Middle frontal gyrus (tissue), 1 donor: ENCODE measurements at regions not wholly inside any gene's neighbourhood (a gene's known extent, or its start where the extent isn't known, plus 50 kb on each side); places are given as distances from the start of the nearest gene placed in this dataset.
"Not testable (repeated sequence)": the region's sequence is repeated elsewhere in the genome, so short reads cannot be mapped to it uniquely, and the experiment has no call there.

ENCODE experiments used
- DNase-seq: peaks from one replicate; pipeline ENCODE4 v3.0.0-alpha.2; 2015; ENCODE audit warnings: low spot score; ENCODE audit errors: extremely low spot score

DNA sequence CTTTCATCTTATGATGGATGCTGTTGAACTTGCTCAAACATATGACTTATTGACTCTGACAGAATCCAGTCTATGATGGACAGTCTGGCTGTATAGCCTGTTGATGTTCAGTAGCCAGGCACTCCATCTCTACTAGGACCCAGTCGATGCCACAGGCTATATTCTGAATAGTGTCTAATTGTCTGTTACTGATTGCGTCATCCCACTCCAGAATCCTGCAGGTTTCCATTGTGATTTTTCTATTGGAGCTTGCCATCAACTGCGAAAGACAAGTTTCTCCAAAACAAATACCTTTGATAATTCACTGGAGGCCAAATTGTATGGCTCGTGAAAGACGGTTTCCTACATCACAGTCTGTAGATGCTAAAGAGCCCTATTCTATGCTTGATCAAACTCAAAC, 481.7 kb upstream of the CHORDC1 start:
- DNase-seq, result no peak

DNA sequence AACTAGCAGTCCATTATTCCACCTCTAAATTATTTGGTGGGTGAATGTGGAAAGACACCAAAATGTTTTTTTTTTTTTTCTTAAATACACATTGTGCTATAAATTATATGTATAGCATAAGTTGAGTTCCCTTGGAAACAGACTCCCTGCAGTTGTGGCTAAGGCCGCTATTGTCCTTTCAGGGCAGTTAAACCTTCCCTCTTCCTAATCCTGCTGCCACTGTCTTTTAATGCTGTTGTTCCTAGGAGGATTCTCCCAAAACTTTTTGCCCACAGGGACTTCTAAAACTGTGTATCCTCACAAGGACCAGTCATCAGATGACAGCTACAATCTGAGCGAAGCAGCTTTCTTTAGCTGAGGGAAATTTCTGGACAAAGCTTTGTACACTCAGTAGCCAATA, 478.9 kb upstream of the CHORDC1 start:
- DNase-seq, result no peak

DNA sequence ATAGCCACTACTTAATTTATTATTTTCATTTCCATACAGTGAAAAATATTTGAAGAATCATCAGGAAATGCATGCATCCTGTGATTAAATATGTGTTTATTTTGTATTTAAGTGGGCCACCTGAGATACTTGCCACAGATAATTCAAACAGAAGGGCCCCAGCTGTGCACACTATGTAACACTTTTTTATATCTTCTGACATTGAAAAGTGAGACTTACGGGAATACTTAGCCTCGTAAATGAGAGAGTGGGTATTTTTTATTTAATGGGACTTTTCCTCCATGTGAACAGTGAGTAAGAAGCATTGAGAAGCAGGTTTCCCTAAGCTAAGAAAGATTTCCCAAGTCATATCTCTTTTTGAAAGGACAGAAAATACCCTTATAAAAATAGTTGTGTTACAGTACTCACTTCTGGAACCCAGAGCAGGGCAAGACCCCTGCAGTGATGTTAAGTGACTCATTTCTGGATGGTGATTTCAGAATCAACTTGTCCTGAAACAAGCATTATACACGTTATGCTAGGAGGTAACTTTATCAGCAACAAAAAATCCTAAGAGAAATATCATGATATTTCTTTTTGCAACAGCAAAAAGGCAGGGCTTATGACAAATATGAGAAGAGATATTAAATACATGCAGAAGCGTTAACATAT, 478.1 kb upstream of the CHORDC1 start:
- DNase-seq, result no peak

DNA sequence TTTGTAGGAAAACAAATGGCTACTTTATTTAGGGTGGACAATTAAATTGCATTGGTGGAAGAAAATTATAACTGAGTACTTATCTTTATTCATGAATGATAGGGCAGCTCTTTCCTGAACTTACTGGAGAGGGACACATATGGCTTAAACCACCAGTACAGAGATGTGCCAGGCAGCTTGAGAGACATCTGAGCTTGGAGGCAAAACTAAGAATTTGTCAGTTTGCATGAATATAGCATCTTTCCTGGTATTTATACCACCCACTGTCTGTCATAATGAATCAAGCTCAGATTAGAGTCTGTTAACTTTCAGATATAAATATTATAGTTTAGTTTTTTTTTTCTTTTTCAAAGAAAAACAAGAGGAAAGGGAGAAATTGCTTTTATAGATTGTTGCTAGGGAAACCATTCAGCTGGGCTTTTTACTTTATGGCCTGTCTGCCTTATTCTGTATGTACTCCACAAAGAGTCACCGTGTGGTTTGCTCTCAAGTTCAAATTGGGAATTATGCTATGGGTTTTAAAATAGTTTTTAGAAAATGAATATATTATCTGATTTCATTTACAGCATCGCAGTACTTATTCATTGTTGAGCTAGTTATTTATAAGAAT, 477.0 kb upstream of the CHORDC1 start:
- no peak for DNase-seq

DNA sequence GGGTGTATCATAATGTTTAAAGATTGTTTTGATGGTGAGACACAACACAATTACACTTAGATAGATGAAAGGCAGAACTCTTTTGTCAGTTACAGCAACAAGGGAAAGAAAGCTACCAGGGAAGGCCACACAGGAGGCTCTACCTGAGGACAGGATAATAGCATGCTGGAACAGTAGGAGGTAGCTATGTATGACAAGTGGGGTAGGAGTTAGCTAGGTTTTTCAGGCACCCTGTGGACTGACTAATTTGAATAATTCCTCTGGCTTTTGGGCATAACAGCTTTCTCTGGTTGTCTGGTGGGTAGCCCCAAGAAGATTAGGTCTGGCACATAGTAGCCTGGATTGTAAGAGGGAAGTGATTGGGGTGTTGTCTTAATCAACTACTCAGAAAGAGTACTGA, 475.4 kb upstream of the CHORDC1 start:
- no peak for DNase-seq

DNA sequence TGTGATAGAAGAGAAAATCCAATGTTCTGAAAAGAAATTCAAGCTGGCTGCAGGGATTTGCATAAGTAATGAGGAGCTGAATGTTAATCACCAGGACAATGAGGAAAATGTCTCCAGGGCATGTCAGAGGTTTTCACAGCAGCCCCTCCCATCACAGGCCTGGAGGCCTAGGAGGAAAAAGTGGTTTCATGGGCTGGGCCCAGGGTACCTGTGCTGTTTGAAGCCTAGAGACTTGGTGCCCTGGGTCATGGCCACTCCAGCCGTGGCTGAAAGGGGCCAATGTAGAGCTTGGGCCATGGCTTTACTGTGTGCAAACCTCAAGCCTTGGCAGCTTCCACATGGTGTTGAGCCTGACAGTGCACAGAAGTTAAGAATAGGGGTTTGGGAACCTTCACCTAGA, 452.6 kb upstream of the CHORDC1 start:
- not testable (repeated sequence) for DNase-seq

DNA sequence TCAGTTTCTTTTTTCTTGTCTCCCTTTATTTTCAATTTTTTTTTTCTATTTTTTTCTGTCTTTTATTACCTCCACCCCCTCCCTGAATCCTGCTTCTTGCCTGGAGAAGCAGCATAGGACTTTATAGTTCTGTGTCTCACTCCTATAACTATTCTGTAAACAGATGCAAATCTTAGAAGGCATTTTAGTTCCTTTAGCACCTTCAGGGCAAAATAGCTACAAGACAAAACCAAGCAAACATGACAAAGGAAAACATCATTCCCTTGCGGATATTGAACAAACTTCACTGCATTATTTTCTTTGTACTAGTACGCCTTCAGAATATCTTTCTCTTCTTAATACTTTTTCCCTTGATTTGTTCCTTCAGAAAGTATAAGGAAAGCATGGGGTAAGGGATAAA, 446.2 kb upstream of the CHORDC1 start:
- DNase-seq, result no peak

DNA sequence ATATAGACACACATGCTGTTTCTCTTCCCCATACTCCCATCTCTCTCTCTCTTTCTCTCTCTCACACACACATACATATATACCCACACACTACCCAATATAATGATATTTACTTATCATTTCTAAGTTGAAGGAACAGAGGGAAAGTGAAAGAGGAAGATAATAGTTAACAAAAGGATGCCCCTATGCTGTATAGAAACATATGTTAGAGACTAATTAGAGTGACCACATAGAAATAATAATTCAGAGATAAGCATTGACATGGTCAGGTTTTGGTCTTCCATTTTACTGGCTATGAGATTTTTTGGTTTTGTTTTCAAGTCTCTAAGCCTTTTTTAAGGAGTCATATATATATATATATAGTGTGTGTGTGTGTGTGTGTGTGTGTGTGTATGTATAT, 445.7 kb upstream of the CHORDC1 start:
- DNase-seq, result no peak

DNA sequence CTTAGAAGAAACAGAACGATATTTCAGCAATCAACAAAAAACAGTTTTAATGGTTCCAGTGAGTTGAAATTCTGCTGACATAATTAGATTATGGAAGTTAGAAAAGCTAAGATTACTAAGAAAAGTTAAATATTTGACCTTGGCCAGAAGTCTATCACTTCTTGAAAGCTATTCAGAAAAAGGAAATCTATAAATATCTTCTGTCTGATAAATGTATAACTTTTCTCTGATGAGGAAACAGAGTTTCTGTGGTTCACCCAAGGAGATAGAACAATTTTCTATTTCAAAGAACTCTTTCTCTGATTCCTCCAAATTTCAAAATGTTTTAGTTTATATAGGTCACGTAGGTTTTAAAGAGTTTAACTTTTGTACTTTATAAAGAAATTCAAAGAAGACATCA, 438.4 kb upstream of the CHORDC1 start:
- no peak for DNase-seq

DNA sequence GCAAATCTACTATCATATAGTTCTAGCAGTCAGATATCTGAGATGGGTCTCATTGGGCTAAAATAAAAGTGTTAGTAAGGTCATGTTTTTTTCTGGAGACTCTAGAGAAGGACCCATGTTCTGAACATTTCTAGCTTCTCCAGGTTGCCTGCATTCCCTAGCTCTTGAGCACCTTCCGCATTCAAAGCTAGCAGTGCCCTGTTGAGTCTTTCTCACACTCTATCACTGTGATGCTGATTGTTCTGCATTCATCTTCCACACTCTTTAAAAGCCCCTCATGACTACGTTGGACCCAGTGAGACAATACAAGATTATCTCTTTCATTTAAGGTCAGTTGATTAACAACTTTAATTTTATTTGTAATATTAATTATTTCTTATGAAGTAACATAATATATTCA, 433.3 kb upstream of the CHORDC1 start:
- no peak for DNase-seq

DNA sequence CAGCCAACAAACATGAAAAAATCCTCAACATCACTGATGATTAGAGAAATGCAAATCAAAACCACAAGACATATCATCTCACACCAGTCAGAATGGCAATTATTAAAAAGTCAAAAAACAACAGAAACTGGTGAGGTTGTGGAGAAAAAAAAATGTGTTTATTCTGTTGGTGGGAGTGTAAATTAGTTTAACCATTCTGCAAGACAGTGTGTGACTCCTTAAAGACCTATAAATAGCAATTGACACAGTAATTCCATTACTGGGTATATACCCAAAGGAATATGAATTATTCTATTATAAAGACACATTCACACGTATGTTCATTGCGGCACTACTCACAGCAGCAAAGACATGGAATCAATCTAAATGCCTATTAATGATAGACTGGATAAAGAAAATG, 427.3 kb upstream of the CHORDC1 start:
- DNase-seq, result no peak

DNA sequence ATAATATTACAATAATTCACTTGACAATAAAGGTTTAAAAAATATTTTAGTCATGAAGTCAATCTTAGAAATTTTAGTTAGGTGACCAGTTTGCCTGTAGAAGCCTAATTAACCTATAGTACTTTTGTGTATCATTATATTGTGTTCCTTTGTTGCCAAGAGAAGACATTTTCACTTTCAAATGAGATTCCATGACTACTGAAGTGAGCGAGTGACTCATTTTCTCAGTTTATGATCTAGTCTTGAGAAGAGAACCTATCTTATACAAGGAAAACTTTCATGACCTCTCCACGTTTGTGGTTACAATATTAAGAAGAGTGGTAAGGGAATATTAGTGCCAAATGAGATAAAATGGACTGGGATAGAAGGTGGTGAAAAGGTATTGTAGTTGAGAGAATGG, 423.9 kb upstream of the CHORDC1 start:
- no peak for DNase-seq

DNA sequence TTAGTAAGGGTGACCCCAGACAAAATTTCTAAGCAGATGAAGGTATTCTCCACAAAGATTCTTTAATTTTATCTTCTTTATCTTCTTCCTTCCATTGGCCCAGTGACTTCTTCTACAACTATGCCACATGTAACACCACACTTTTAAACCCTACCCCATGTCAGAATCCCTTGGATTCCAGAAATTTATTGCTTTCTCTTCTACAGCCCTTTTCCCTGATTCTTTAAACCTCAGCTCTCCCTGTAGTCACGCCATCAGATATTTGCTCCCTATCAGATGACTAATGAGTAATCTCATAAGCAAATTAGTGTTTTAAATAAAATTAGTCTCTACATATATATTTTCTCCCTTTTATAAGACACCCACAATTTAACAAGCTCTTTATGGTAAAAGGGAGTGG, 423.4 kb upstream of the CHORDC1 start:
- DNase-seq, result no peak

DNA sequence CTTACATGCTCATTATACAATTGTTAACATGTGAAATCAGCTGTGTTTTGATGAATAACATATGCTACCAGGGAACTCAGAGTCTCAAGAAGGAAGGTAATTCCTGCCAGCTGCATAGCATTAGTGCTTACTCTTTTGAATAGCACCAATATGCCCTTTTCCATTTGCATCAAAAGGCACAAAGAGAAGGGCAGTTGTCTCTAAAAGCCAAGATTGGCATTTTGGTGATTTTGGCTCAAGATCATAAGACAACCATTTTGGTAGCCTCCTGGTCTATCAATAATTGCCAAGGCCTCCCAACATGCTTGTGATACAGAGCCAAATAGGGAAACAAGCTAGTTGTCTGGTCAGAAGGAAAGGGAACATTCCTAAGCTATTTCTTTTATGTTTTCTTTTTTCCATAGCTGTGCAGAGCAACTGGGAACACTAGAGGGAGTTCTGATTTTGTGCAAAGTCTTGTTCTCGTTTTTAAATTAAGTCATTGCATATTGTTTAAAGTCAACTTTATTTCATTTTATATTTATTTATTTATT, 416.7 kb upstream of the CHORDC1 start:
- DNase-seq, result no peak

DNA sequence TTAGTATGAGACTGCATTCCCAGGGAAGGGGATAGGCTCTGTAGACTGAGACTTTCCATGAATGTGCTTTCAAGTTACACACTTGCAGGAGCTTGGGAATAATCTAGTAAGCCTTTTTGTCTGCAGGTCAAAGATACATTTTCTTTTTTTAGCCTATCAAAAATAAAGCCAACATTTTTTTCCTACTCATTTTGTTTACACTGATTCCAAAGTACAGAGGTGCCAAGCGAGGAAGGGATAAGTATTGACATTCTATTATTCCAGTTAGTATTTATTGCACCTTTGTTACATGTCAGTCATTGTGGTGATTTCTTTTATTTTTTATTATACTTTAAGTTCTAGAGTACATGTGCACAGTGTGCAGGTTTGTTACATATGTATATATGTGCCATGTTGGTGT, 413.0 kb upstream of the CHORDC1 start:
- no peak for DNase-seq

DNA sequence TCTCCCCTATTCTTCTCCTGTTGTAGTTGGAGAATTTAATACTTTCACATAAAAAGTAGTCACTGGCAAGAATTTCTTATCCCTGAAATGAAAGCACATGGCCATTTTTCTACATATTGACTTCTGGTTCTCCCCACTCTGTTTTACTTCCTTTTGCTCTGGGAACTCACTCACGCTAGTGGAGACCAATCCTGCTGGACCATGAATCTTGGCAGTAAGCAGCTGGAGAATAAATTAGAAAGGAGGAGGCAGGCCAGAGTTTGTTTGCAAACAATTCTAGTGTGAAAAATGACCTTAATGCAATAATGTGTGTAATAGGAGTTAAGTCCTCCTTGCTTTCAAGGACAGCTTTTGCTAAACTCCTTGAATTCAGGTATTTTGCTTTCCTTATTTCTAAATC, 412.3 kb upstream of the CHORDC1 start:
- DNase-seq, result no peak

DNA sequence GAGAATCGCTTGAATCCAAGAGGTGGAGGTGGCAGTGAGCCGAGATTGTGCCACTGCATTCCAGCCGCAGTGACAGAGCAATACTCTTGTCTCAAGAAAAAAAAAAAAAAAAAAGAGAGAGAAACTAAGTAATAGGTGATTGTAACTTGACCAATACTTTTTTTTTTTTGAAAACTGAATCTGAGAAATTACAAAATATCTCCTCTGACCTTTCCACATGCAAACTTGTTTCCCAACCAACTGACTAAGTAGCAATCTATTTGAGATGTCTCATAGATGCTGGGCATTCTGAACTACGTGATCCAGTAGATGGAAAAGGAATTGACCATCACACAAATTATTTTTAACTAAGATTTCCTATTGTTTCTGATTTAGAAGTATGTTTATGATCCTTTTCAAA, 407.3 kb upstream of the CHORDC1 start:
- no peak for DNase-seq

DNA sequence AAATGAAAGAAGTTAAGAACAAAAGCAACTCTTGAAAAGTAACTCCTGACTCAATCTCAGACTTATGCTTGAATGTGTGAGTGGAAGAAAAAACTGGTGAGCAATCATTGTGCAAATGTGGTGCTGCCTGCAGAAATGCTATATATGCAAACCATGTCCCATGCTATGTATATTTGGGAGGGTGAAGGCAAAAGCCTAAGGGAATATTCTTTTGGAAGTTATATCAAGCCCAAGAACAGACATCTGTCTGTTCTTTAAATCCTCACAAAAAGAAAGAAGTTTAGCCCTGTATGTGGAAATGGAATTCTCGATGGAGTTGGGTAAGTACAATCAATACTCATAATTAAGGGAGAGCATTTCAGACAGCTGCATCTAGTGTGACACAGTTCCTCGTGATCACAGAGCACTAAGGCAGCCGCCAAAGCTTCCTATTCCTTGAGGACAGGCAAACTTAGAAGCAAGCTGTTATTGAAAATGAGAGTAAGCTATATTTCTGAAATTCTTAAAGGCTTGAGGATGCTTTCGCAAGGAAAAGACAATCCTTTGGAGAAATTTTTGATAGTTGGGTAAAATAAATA, 406.5 kb upstream of the CHORDC1 start:
- DNase-seq, result no peak

DNA sequence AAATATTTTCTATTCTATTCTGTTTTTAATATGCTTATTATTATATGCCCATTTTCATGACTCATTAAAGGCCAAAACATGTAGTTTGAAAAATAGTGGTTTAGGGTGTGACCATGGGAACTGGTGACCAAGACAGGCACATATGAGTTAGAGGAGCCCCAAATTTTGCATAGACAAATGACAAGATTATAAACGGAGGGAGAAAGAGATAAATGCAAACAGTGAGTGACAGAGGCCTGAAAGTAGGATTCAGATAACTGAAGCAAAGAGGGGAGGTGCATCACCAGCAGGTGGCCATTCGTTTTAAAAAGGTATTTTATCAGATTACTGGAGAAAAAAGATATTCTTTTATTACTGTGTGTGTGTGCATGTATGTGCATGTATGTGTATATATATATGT, 391.5 kb upstream of the CHORDC1 start:
- no peak for DNase-seq

DNA sequence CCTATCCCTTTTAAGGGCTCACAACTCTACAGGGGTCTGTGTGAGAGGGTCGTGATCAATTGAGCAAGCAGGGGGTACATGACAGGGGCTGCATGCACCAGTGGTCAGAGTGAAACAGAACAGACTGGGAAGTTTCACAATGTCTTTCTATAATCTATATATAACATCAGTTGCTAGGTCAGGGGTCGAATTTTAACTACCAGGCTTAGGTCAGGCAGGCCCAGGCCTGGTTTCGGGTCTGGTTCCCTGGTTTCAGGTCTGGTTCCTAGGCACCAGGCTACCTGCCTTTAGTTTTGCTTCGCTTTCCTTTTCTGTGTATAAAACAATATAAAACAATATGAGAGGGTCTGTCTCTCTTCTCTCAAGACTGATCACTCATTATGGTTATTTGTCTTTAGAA, 390.2 kb upstream of the CHORDC1 start:
- not testable (repeated sequence) for DNase-seq

DNA sequence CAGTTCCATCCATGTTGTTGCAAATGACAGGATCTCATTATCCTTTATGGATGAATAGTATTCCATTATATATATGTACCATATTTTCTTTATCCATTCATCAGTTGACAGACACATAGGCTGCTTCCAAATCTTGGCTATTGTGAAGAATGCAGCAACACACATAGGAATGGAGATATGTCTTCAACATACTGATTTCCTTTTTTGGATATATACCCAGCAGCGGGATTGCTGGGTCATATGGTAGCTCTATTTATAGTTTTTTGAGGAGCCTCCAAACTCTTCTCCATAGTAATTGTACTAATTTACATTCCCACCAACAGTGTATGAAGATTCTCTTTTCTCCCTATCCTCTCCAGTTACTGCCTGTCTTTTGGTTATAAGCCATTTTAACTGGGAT, 383.9 kb upstream of the CHORDC1 start:
- no peak for DNase-seq

DNA sequence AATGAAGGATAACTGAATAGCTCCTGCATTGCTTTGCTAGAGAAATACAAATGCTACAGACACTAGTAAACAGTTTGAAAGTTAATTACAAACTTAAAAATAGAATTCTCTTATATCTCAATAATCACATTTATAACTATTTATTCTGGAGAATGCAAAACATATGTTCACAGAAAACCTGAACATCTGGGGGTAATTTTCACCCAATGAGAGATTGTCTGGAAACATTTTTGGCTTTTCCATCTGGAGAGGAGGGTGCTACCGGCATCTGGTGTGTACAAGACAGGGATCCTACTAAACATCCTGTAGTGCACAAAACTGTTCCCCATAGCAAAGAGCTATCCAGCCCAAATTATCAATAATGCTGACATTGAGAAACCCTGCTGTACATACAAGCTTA, 378.4 kb upstream of the CHORDC1 start:
- no peak for DNase-seq

DNA sequence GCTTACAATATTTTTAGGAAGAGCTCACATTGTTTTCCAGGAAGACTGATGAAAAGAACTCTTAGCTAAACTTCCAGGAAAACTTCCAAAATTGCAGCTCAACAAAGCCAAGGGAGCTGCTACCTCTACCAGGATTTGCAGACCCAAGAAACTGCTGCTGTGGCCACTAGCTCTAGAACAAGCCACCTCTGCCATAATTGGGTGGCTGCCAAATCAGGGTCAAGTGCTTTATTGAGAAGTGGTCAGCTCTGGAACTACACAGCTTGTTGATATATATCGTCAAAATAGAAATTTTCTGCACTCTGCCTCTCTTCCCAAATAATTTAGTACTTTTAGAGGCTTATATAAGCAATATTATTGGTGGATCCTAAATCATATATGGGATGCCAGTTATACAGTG, 371.8 kb upstream of the CHORDC1 start:
- no peak for DNase-seq
